SK-N-SH (cell line): ENCODE measurements at regions not wholly inside any gene's neighbourhood (a gene's known extent, or its start where the extent isn't known, plus 50 kb on each side); places are given as distances from the start of the nearest gene placed in this dataset.

Source experiments
- CTCF ChIA-PET: fragments of 300-600, 350-600 bp; formaldehyde crosslinking; extraction: SDS; loops from one replicate; lab custom pipeline; 2021; lab: Yijun Ruan, JAX
- POLR2A ChIA-PET: fragments of 350-600 bp; sonication (Branson Sonifier 250); formaldehyde crosslinking; extraction: SDS; loops from one replicate; lab custom pipeline; 2020; ENCODE audit warnings: antibody characterized with exemption, inconsistent platforms; lab: Yijun Ruan, JAX
- DNase-seq: peaks from one replicate; pipeline ENCODE4 v3.0.0; 2012
- H2AFZ ChIP-seq: fragments of 200-600 bp; sonication (generic); 2 replicates; pipeline ENCODE4 v1.8.1; 2016; ENCODE audit warnings: antibody characterized with exemption, mild to moderate bottlenecking, low read depth
- H3F3A ChIP-seq: fragments of 200-600 bp; sonication (generic); replicated peaks from 2 replicates; pipeline ENCODE3; 2016; ENCODE audit warnings: antibody characterized with exemption, mild to moderate bottlenecking; ENCODE audit not compliant: insufficient read depth
- H3K27ac ChIP-seq, 2 experiments: fragments of 200-500 bp in 1 of 2; fragments of 200-600 bp in 1 of 2; sonication (Bioruptor generic) in 1 of 2; sonication (generic), shearing (Covaris generic) in 1 of 2; 2 replicates each; pipeline versions ENCODE4 v1.5.1 to v1.6.1; 2014 to 2016; ENCODE audit warnings: low read depth in 2 of 2, inconsistent platforms in 1 of 2, low read length in 1 of 2, mild to moderate bottlenecking in 1 of 2, mixed read lengths in 1 of 2
- H3K27me3 ChIP-seq: fragments of 200-600 bp; sonication (generic), shearing (Covaris generic); 2 replicates; pipeline ENCODE4 v1.6.1; 2016; ENCODE audit warnings: mixed run types; ENCODE audit not compliant: insufficient read depth
- H3K36me3 ChIP-seq, 2 experiments: fragments of 200-500 bp in 1 of 2; fragments of 200-600 bp in 1 of 2; sonication (Bioruptor generic) in 1 of 2; sonication (generic) in 1 of 2; replicated peaks in 1 of 2; 2 replicates each; pipeline versions ENCODE3 to v1.5.1; 2014 to 2016; ENCODE audit warnings: low read length in 1 of 2, mild to moderate bottlenecking in 1 of 2; ENCODE audit not compliant: insufficient read depth in 2 of 2, control insufficient read depth in 1 of 2
- H3K4me1 ChIP-seq, 2 experiments: fragments of 200-500 bp in 1 of 2; fragments of 200-600 bp in 1 of 2; sonication (Bioruptor generic) in 1 of 2; sonication (generic), shearing (Covaris generic) in 1 of 2; 2 replicates each; pipeline versions ENCODE4 v1.5.1 to v1.6.1; 2014 to 2016; ENCODE audit warnings: low read depth in 1 of 2, low read length in 1 of 2, mixed run types in 1 of 2; ENCODE audit not compliant: insufficient read depth in 2 of 2, control insufficient read depth in 1 of 2
- H3K4me2 ChIP-seq: fragments of 200-600 bp; sonication (generic), shearing (Covaris generic); 2 replicates; pipeline ENCODE4 v1.6.1; 2017; ENCODE audit warnings: mixed run types
- H3K4me3 ChIP-seq, 2 experiments: fragments of 200-500 bp in 1 of 2; fragments of 200-600 bp in 1 of 2; sonication (Bioruptor generic) in 1 of 2; sonication (generic), shearing (Covaris generic) in 1 of 2; 2 replicates each; pipeline versions ENCODE4 v1.5.1 to v1.8.1; 2014 to 2016; ENCODE audit warnings: low read depth in 2 of 2, inconsistent platforms in 1 of 2, low read length in 1 of 2, mild to moderate bottlenecking in 1 of 2, mixed read lengths in 1 of 2, moderate library complexity in 1 of 2
- H3K79me2 ChIP-seq: fragments of 200-600 bp; sonication (generic); 2 replicates; pipeline ENCODE4 v1.8.1; 2017; ENCODE audit warnings: mild to moderate bottlenecking; ENCODE audit not compliant: insufficient read depth
- H3K9ac ChIP-seq: fragments of 200-600 bp; sonication (generic); 2 replicates; pipeline ENCODE4 v1.6.1; 2017; ENCODE audit warnings: mixed run types
- H3K9me2 ChIP-seq: fragments of 200-600 bp; sonication (generic); 2 replicates; pipeline ENCODE4 v1.6.1; 2017; ENCODE audit warnings: mixed run types
- H3K9me3 ChIP-seq: fragments of 200-600 bp; sonication (generic); 2 replicates; pipeline ENCODE4 v1.6.1; 2017; ENCODE audit warnings: mixed run types, mild to moderate bottlenecking, moderate library complexity
- H4K20me1 ChIP-seq: fragments of 200-600 bp; sonication (generic); 2 replicates; pipeline ENCODE4 v1.6.1; 2017; ENCODE audit warnings: mild to moderate bottlenecking, mixed run types; ENCODE audit not compliant: insufficient read depth
- ELF1 ChIP-seq: IDR thresholded peaks from 2 replicates; pipeline ENCODE4 v1.4.0; 2012
- EZH2phosphoT487 ChIP-seq: fragments of 200-600 bp; sonication (generic); IDR thresholded peaks from 2 replicates; pipeline ENCODE4 v1.6.1; 2017; ENCODE audit warnings: low read depth, mixed run types, mild to moderate bottlenecking, antibody characterized with exemption, moderate library complexity, borderline replicate concordance
- GABPA ChIP-seq: IDR thresholded peaks from 2 replicates; pipeline ENCODE4 v1.4.0; 2012; ENCODE audit warnings: low read depth, mild to moderate bottlenecking
- GATA2 ChIP-seq: sonication (generic); formaldehyde crosslinking; IDR thresholded peaks from 2 replicates; pipeline ENCODE4 v1.5.0; 2020; ENCODE audit warnings: mild to moderate bottlenecking, missing genetic modification reagents
- JUND ChIP-seq: IDR thresholded peaks from 2 replicates; pipeline ENCODE4 v1.4.0; 2012
- MXI1 ChIP-seq: IDR thresholded peaks from 2 replicates; pipeline ENCODE4 v1.6.1; 2012; ENCODE audit warnings: mild to moderate bottlenecking, low read depth, low read length, improper control_type of control experiment
- NFIC ChIP-seq: IDR thresholded peaks from 2 replicates; pipeline ENCODE4 v1.4.0; 2012; ENCODE audit warnings: borderline replicate concordance
- POLR2AphosphoS5 ChIP-seq: IDR thresholded peaks from 2 replicates; pipeline ENCODE4 v1.6.1; 2012; ENCODE audit warnings: low read depth, low read length
- RAD21 ChIP-seq: IDR thresholded peaks from 2 replicates; pipeline ENCODE4 v1.6.1; 2012; ENCODE audit warnings: mild to moderate bottlenecking, low read length
- SMC3 ChIP-seq: IDR thresholded peaks from 2 replicates; pipeline ENCODE4 v1.6.1; 2012; ENCODE audit warnings: low read depth, low read length, improper control_type of control experiment
- TAF1 ChIP-seq: IDR thresholded peaks from 2 replicates; pipeline ENCODE4 v1.6.1; 2012; ENCODE audit warnings: low read depth, mild to moderate bottlenecking, low read length, moderate library complexity, borderline replicate concordance
- TCF12 ChIP-seq: IDR thresholded peaks from 2 replicates; pipeline ENCODE4 v1.4.0; 2012
- TEAD4 ChIP-seq: IDR thresholded peaks from 2 replicates; pipeline ENCODE4 v1.4.0; 2012; ENCODE audit warnings: mild to moderate bottlenecking, borderline replicate concordance; ENCODE audit not compliant: insufficient read depth
- YY1 ChIP-seq: IDR thresholded peaks from 2 replicates; pipeline ENCODE4 v1.4.0; 2012; ENCODE audit warnings: low read depth, mild to moderate bottlenecking
- WGBS: methylation state at CpG from one replicate; pipeline ENCODE4 v1.1.6; 2017; ENCODE audit warnings: low lambda C conversion rate; 5-methylcytosine and 5-hydroxymethylcytosine counted together
- TF ChIP-seq, protein P1 (sequence below): IDR thresholded peaks from 2 replicates; pipeline ENCODE4 v1.4.0; 2012; ENCODE audit warnings: low read depth
- TF ChIP-seq, protein P2 (sequence below): IDR thresholded peaks from 2 replicates; pipeline ENCODE4; 2012
- TF ChIP-seq, protein P3 (sequence below): fragments of 150-350 bp; IDR thresholded peaks from 2 replicates; pipeline ENCODE4 v1.6.1; 2016; ENCODE audit warnings: mild to moderate bottlenecking, low read depth, low read length
- TF ChIP-seq, protein P4 (sequence below): IDR thresholded peaks from 2 replicates; pipeline ENCODE4 v1.6.1; 2012; ENCODE audit warnings: mild to moderate bottlenecking, low read depth, low read length, moderate library complexity

DNA sequence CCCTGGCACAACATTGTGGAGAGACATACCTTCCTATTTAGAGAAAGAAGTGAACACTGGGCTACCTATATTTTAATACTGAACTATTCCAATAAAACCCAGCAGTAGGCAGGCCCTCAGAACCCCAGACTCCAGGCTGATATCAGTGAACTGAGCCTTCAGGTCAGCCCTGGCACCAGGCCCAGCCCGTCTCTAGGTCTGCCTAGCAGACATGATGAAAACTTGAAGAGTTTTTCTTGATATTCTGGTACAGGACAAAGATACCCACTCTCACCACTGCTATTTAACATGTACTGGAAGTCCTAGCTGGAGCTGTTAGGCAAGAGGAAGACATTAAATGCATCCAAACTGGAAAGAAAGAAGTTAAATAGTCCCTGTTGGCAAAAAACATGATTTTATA lies 396.6 kb upstream of the SPRY2 start:
- Histone ChIP-seq H3K27me3 (no peaks in the 10 kb centered on the region), H3K9me3 (peaks cover 9% of the 10 kb centered on the region; the same call in 1 of the 2 replicates), H2AFZ (no peak overlapping the region), H3K4me2 (no peak overlapping the region), H3K27ac (no peak overlapping the region)
- DNase-seq = no peak
- WGBS = 75% methylated on average over 1 of the region's 1 CpG
- CTCF ChIA-PET = no interaction called here
- TF ChIP-seq TAF1 (no peak), POLR2AphosphoS5 (no peak), RAD21 (no peak), GABPA (no peak), TEAD4 (no peak), YY1 (no peak)
- TF ChIP-seq, protein P1, sequence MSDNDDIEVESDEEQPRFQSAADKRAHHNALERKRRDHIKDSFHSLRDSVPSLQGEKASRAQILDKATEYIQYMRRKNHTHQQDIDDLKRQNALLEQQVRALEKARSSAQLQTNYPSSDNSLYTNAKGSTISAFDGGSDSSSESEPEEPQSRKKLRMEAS = no peak
- TF ChIP-seq, protein P2, sequence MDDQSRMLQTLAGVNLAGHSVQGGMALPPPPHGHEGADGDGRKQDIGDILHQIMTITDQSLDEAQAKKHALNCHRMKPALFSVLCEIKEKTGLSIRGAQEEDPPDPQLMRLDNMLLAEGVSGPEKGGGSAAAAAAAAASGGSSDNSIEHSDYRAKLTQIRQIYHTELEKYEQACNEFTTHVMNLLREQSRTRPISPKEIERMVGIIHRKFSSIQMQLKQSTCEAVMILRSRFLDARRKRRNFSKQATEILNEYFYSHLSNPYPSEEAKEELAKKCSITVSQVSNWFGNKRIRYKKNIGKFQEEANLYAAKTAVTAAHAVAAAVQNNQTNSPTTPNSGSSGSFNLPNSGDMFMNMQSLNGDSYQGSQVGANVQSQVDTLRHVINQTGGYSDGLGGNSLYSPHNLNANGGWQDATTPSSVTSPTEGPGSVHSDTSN = no peak
- TF ChIP-seq, all 33 proteins: peak for 0
- Histone ChIP-seq H3K9ac (no peak overlapping the region), H3K4me1 (no peaks in the 10 kb centered on the region; a peak in 1 of 4 replicates), H3K9me2 (0 out of 2 replicates have a peak, but pooled peaks cover 4% of the 10 kb centered on the region), H3K79me2 (no peaks in the 10 kb centered on the region), H4K20me1 (no peaks in the 10 kb centered on the region), H3F3A (no peaks in the 10 kb centered on the region), H3K4me3 (no peak overlapping the region), H3K36me3 (no peaks in the 10 kb centered on the region)
- POLR2A ChIA-PET = no interaction called here

DNA sequence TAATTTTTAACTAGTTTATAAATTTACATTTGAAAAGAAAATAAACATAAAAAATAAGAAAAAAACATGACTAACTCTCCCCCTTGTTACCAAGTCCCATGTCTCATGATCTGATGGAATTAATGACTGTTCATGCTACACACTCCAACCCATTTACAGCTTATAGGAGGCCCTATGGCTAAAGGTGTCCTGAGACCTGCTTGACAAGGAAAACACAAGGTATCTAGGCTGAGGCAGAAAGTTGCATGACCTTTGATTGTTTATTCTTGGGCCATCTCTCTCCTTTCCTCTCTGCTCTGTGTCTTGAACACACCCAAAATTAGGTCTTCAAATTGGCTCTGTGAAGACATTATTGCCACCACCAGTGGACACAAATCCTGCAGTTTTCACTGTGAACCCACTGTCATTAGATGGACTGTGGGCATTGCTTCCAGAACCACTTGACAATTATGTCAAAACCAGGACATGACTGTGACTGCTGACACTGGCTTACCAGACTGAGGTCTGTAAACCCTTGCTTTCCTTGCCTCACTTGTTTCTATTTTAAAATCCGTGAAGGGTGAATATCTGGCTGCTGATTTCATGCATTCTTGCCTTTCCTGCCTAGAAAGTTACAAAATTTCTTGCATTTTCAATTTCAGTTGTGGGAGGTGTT lies 386.5 kb upstream of the SPRY2 start:
- Histone ChIP-seq H3K36me3 (no peaks in the 10 kb centered on the region), H3K4me2 (no peak overlapping the region), H3K9ac (no peak overlapping the region), H3K27me3 (no peaks in the 10 kb centered on the region), H3K9me3 (no peaks in the 10 kb centered on the region), H4K20me1 (no peaks in the 10 kb centered on the region), H3F3A (no peaks in the 10 kb centered on the region), H3K9me2 (0 out of 2 replicates have a peak, but pooled peaks cover 2% of the 10 kb centered on the region), H3K27ac (no peak overlapping the region), H3K79me2 (no peaks in the 10 kb centered on the region), H3K4me1 (no peaks in the 10 kb centered on the region), H3K4me3 (no peak overlapping the region), H2AFZ (no peak overlapping the region)
- no peak for DNase-seq
- WGBS = 13% methylated on average over 1 of the region's 1 CpG
- TF ChIP-seq, protein P3, sequence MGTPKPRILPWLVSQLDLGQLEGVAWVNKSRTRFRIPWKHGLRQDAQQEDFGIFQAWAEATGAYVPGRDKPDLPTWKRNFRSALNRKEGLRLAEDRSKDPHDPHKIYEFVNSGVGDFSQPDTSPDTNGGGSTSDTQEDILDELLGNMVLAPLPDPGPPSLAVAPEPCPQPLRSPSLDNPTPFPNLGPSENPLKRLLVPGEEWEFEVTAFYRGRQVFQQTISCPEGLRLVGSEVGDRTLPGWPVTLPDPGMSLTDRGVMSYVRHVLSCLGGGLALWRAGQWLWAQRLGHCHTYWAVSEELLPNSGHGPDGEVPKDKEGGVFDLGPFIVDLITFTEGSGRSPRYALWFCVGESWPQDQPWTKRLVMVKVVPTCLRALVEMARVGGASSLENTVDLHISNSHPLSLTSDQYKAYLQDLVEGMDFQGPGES = no peak
- TF ChIP-seq MXI1 (no peak), NFIC (no peak), JUND (no peak), RAD21 (no peak), GABPA (no peak), TEAD4 (no peak), ELF1 (no peak), YY1 (no peak), TCF12 (no peak), EZH2phosphoT487 (no peak), SMC3 (no peak), GATA2 (CRISPR knock-in tag) (no peak)
- TF ChIP-seq, protein P1 = no peak
- TF ChIP-seq, protein P4, sequence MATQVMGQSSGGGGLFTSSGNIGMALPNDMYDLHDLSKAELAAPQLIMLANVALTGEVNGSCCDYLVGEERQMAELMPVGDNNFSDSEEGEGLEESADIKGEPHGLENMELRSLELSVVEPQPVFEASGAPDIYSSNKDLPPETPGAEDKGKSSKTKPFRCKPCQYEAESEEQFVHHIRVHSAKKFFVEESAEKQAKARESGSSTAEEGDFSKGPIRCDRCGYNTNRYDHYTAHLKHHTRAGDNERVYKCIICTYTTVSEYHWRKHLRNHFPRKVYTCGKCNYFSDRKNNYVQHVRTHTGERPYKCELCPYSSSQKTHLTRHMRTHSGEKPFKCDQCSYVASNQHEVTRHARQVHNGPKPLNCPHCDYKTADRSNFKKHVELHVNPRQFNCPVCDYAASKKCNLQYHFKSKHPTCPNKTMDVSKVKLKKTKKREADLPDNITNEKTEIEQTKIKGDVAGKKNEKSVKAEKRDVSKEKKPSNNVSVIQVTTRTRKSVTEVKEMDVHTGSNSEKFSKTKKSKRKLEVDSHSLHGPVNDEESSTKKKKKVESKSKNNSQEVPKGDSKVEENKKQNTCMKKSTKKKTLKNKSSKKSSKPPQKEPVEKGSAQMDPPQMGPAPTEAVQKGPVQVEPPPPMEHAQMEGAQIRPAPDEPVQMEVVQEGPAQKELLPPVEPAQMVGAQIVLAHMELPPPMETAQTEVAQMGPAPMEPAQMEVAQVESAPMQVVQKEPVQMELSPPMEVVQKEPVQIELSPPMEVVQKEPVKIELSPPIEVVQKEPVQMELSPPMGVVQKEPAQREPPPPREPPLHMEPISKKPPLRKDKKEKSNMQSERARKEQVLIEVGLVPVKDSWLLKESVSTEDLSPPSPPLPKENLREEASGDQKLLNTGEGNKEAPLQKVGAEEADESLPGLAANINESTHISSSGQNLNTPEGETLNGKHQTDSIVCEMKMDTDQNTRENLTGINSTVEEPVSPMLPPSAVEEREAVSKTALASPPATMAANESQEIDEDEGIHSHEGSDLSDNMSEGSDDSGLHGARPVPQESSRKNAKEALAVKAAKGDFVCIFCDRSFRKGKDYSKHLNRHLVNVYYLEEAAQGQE = no peak
- POLR2A ChIA-PET = no interaction called here
- CTCF ChIA-PET = no interaction called here
